OCI-LY1 (cell line): ENCODE measurements at regions not wholly inside any gene's neighbourhood (a gene's known extent, or its start where the extent isn't known, plus 50 kb on each side); places are given as distances from the start of the nearest gene placed in this dataset.

Experiments used
- H2AFZ ChIP-seq: fragments of 200-600 bp; sonication (generic), shearing (Covaris generic); 2 replicates; pipeline ENCODE4 v1.6.0; 2014; ENCODE audit warnings: antibody characterized with exemption, mild to moderate bottlenecking, low read length
- H3F3A ChIP-seq: fragments of 200-600 bp; sonication (generic), shearing (Covaris generic); 2 replicates; pipeline ENCODE4 v1.6.0; 2014; ENCODE audit warnings: mild to moderate bottlenecking, antibody characterized with exemption, low read length, moderate library complexity; ENCODE audit not compliant: insufficient read depth
- H3K27ac ChIP-seq: fragments of 200-600 bp; sonication (generic); 2 replicates; pipeline ENCODE4 v1.5.1; 2014; ENCODE audit warnings: low read length, mixed run types, mild to moderate bottlenecking, low read depth; ENCODE audit not compliant: poor library complexity, severe bottlenecking
- H3K27me3 ChIP-seq: fragments of 200-600 bp; sonication (generic); 2 replicates; pipeline ENCODE4 v1.6.0; 2014; ENCODE audit warnings: antibody characterized with exemption, mild to moderate bottlenecking, low read length, moderate library complexity; ENCODE audit not compliant: insufficient read depth
- H3K36me3 ChIP-seq: fragments of 200-600 bp; sonication (generic); 2 replicates; pipeline ENCODE4 v1.6.1; 2014; ENCODE audit warnings: mild to moderate bottlenecking, antibody characterized with exemption, low read length, moderate library complexity, mixed read lengths; ENCODE audit not compliant: insufficient read depth
- H3K4me1 ChIP-seq: fragments of 200-600 bp; sonication (generic); 2 replicates; pipeline ENCODE4 v1.5.1; 2014; ENCODE audit warnings: mild to moderate bottlenecking, low read length, moderate library complexity; ENCODE audit not compliant: insufficient read depth, severe bottlenecking
- H3K4me2 ChIP-seq: fragments of 200-600 bp; sonication (generic), shearing (Covaris generic); 2 replicates; pipeline ENCODE4 v1.6.1; 2014; ENCODE audit warnings: low read length
- H3K4me3 ChIP-seq: fragments of 200-600 bp; sonication (generic); 2 replicates; pipeline ENCODE4 v1.5.1; 2014; ENCODE audit warnings: low read length, low read depth, mild to moderate bottlenecking, mixed read lengths; ENCODE audit not compliant: poor library complexity, severe bottlenecking
- H3K79me2 ChIP-seq: fragments of 200-600 bp; shearing (Covaris generic); 2 replicates; pipeline ENCODE4 v1.6.1; 2016; ENCODE audit warnings: mixed run types, low read length, mixed read lengths; ENCODE audit not compliant: insufficient read depth
- H3K9ac ChIP-seq: fragments of 200-600 bp; sonication (generic), shearing (Covaris generic); 2 replicates; pipeline ENCODE4 v1.6.1; 2014; ENCODE audit warnings: mild to moderate bottlenecking, low read length, mixed read lengths
- H3K9me2 ChIP-seq: fragments of 200-600 bp; sonication (generic), shearing (Covaris generic); 2 replicates; pipeline ENCODE4 v1.6.1; 2014; ENCODE audit warnings: low read depth, mild to moderate bottlenecking, low read length, mixed read lengths
- H3K9me3 ChIP-seq: fragments of 200-600 bp; shearing (Covaris generic); 2 replicates; pipeline ENCODE4 v1.6.1; 2014; ENCODE audit warnings: low read length, mixed read lengths
- H4K20me1 ChIP-seq: fragments of 200-600 bp; sonication (generic), shearing (Covaris generic); 2 replicates; pipeline ENCODE4 v1.6.0; 2016; ENCODE audit warnings: mild to moderate bottlenecking, low read length; ENCODE audit not compliant: insufficient read depth
- EZH2 ChIP-seq: fragments of 200-600 bp; sonication (generic), shearing (Covaris generic); IDR thresholded peaks from 2 replicates; pipeline ENCODE4 v1.8.0; 2017; ENCODE audit warnings: borderline replicate concordance, mixed run types, mild to moderate bottlenecking, antibody characterized with exemption, low read length, moderate library complexity, mixed read lengths
- TF ChIP-seq, protein P1 (sequence below): fragments of 200-600 bp; sonication (generic), shearing (Covaris generic); IDR thresholded peaks from 2 replicates; pipeline ENCODE4 v1.5.1; 2017; ENCODE audit warnings: mild to moderate bottlenecking, antibody characterized with exemption, low read length, moderate library complexity, mixed read lengths

DNA sequence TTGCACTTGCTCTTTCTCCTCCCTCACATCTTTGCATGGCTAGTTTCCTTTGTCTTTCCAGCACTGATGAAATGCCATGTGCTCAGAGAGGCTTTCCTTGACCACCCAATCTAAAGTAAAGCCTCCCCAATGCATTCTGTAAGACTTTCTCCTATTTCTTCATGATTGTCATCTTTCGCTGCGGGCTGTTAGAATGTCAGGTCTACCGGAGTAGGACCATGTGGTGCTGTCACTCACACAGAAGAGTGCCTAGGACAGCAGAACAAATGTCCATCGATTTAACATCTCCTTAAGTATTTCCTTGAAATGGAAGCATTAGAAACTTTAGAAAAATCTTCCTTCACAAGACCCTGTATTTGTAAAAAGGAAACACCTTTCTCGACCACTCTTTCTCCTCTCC is 99.9 kb upstream of the TMC3 start:
- no peaks in the 10 kb centered on the region for H3K9me2 ChIP-seq

DNA sequence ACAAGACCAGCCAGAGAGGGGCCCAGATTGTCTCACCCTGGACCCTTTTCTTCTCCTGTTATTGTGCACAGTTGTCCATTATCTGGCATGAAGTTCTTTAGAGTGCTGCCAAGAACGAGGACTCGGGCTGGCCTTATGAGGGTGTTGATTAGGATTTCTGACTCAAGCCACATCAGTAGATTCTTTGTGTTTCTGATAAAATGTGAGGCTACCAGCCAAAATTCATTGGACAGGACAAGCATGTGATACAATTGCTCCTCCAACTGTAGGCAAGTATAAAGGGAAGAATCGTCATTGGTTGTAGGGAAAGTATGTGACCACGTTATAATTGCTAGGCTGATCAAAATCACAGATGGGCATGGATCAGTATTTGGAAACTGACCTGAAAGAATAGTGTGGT is 99.2 kb upstream of the TMC3 start:
- TF ChIP-seq, protein P1, sequence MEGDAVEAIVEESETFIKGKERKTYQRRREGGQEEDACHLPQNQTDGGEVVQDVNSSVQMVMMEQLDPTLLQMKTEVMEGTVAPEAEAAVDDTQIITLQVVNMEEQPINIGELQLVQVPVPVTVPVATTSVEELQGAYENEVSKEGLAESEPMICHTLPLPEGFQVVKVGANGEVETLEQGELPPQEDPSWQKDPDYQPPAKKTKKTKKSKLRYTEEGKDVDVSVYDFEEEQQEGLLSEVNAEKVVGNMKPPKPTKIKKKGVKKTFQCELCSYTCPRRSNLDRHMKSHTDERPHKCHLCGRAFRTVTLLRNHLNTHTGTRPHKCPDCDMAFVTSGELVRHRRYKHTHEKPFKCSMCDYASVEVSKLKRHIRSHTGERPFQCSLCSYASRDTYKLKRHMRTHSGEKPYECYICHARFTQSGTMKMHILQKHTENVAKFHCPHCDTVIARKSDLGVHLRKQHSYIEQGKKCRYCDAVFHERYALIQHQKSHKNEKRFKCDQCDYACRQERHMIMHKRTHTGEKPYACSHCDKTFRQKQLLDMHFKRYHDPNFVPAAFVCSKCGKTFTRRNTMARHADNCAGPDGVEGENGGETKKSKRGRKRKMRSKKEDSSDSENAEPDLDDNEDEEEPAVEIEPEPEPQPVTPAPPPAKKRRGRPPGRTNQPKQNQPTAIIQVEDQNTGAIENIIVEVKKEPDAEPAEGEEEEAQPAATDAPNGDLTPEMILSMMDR: no peak
- TF ChIP-seq EZH2: no peak
- Histone ChIP-seq H3F3A (no peaks in the 10 kb centered on the region), H3K9ac (no peak overlapping the region), H4K20me1 (no peaks in the 10 kb centered on the region), H3K9me2 (no peaks in the 10 kb centered on the region), H3K4me3 (no peak overlapping the region), H3K79me2 (no peaks in the 10 kb centered on the region), H2AFZ (no peak overlapping the region), H3K36me3 (no peaks in the 10 kb centered on the region), H3K27ac (no peak overlapping the region), H3K4me1 (no peaks in the 10 kb centered on the region), H3K27me3 (no peaks in the 10 kb centered on the region), H3K9me3 (no peaks in the 10 kb centered on the region), H3K4me2 (no peak overlapping the region)

More for the DNA sequence above, 99.9 kb upstream of the TMC3 start:
- H3F3A ChIP-seq: no peaks in the 10 kb centered on the region
- no peak overlapping the region for H3K4me3 ChIP-seq
- no peak overlapping the region for H3K27ac ChIP-seq
- no peak overlapping the region for H3K4me2 ChIP-seq
- H3K9ac ChIP-seq: no peak overlapping the region
- TF ChIP-seq EZH2: no peak
- TF ChIP-seq, protein P1: no peak
- no peaks in the 10 kb centered on the region for H4K20me1 ChIP-seq
- no peaks in the 10 kb centered on the region for H3K27me3 ChIP-seq
- no peaks in the 10 kb centered on the region for H3K4me1 ChIP-seq
- no peaks in the 10 kb centered on the region for H3K36me3 ChIP-seq
- H2AFZ ChIP-seq: no peak overlapping the region
- no peaks in the 10 kb centered on the region for H3K9me3 ChIP-seq
- no peaks in the 10 kb centered on the region for H3K79me2 ChIP-seq

DNA sequence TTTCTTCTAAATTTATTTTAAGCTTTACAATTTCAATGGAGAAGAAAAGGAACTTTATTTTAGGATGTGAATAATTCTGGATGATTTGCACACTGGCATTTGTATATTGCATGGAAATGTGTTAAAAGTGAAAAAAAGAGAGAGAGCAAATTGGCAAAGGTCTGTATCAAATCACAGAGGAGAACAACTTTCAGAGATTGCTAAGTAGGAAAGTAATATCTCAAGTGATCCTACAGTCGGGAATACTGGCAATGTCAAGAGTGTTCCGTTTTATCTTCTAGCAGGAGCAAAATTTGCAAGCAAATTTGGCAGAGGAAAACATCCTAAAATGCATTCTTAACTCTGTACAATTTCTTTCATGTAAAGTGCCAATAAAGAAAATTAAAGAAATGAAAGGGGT is 97.1 kb upstream of the TMC3 start:
- Histone ChIP-seq H3K36me3 (no peaks in the 10 kb centered on the region), H3K4me2 (no peak overlapping the region), H3K9ac (no peak overlapping the region), H3K9me2 (no peaks in the 10 kb centered on the region), H3K9me3 (no peaks in the 10 kb centered on the region), H4K20me1 (no peaks in the 10 kb centered on the region), H3K4me3 (no peak overlapping the region), H3F3A (no peaks in the 10 kb centered on the region), H3K4me1 (no peaks in the 10 kb centered on the region), H2AFZ (no peak overlapping the region), H3K27me3 (no peaks in the 10 kb centered on the region), H3K79me2 (no peaks in the 10 kb centered on the region), H3K27ac (no peak overlapping the region)
- no peak for TF ChIP-seq EZH2

DNA sequence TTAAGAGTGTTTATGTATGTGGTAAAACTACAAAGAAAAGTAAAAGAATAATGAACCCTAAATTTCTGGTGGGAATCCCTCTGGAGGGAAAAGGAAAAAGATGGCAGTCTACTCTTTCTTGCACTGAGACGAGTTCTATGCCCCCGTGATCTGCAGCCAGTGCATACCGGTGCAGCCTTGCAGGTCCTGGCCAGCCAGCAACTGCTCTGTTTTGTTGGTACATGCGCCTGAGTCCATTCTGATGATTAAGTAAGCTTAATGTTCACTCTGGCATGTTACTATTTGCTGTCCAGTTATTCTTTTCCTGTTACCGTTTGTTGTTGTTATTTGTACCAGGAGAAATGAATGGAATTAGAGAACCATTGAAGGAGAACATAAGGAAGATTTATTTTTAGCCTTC is 95.1 kb upstream of the TMC3 start:
- Histone ChIP-seq H3K27me3 (no peaks in the 10 kb centered on the region), H3K4me2 (no peak overlapping the region), H2AFZ (no peak overlapping the region), H3K36me3 (no peaks in the 10 kb centered on the region), H3K79me2 (no peaks in the 10 kb centered on the region), H3F3A (no peaks in the 10 kb centered on the region), H3K9me3 (no peaks in the 10 kb centered on the region), H3K4me1 (no peaks in the 10 kb centered on the region), H3K4me3 (no peak overlapping the region), H3K9me2 (no peaks in the 10 kb centered on the region), H3K27ac (no peak overlapping the region), H4K20me1 (no peaks in the 10 kb centered on the region), H3K9ac (no peak overlapping the region)
- no peak for TF ChIP-seq EZH2
- TF ChIP-seq, protein P1: no peak
